GM12878 (cell line): ENCODE measurements at regions not wholly inside any gene's neighbourhood (a gene's known extent, or its start where the extent isn't known, plus 50 kb on each side); places are given as distances from the start of the nearest gene placed in this dataset.

ENCODE experiments used
- ATAC-seq: fragments of 200-7000 bp; cut with Tn5 transposase; 3 replicates; pipeline ENCODE4 v1.9.1; 2020; ENCODE audit warnings: mild to moderate bottlenecking, moderate library complexity
- BruUV-seq: library from RNA; stranded (reverse); fragments of 400-500 nt; replicated peaks from 2 replicates; lab custom pipeline; 2021; lab: Mats Ljungman, UMichigan
- CTCF ChIA-PET: fragments of 300-600 bp; sonication (Branson Sonifier 250); formaldehyde crosslinking; extraction: SDS; loops from one replicate; lab custom pipeline; 2021; ENCODE audit warnings: inconsistent platforms; lab: Yijun Ruan, JAX
- POLR2A ChIA-PET: fragments of 350-600 bp; formaldehyde crosslinking; extraction: SDS; loops from one replicate; lab custom pipeline; 2021; ENCODE audit warnings: inconsistent platforms; lab: Charles Lee
- RAD21 ChIA-PET: fragments of 300-600 bp; sonication (Branson Sonifier 250); formaldehyde crosslinking; loops from one replicate; lab custom pipeline; 2023; ENCODE audit warnings: antibody characterized with exemption; ENCODE audit not compliant: unreplicated experiment; lab: Charles Lee
- SMC1A ChIA-PET: fragments of 300-600 bp; sonication (Branson Sonifier 250); formaldehyde crosslinking; loops from one replicate; lab custom pipeline; 2023; ENCODE audit not compliant: unreplicated experiment, uncharacterized antibody; lab: Charles Lee
- DNase-seq: peaks from one replicate; pipeline ENCODE4 v3.0.0-alpha.2; 2011; ENCODE audit warnings: low read depth, low spot score
- FAIRE-seq: peaks from 3 replicates; lab custom pipeline; 2011; peaks lifted over from hg19 to GRCh38; lab: Jason Lieb, UNC
- H2AFZ ChIP-seq: 2 replicates; pipeline ENCODE4 v1.6.0; 2011; ENCODE audit warnings: low read depth, low read length, control low read depth; ENCODE audit not compliant: control insufficient read depth
- H3K27ac ChIP-seq: 2 replicates; pipeline ENCODE4 v1.5.1; 2011; ENCODE audit warnings: control low read depth; ENCODE audit not compliant: control insufficient read depth, insufficient read depth
- H3K27me3 ChIP-seq, 2 experiments: replicated peaks in 1 of 2; 2 replicates each; pipeline versions ENCODE4 v1.6.0 to v1.6.1; 2011; ENCODE audit warnings: low read length in 1 of 2; ENCODE audit not compliant: control insufficient read depth in 2 of 2, insufficient read depth in 2 of 2
- H3K36me3 ChIP-seq, 2 experiments: 2 replicates each; pipeline ENCODE4 v1.5.1; 2011; ENCODE audit warnings: low read length in 1 of 2; ENCODE audit not compliant: control insufficient read depth in 2 of 2, insufficient read depth in 2 of 2
- H3K4me1 ChIP-seq: 2 replicates; pipeline ENCODE4 v1.6.1; 2011; ENCODE audit warnings: mild to moderate bottlenecking, low read length, moderate library complexity, mixed read lengths; ENCODE audit not compliant: control insufficient read depth, insufficient read depth
- H3K4me2 ChIP-seq: 2 replicates; pipeline ENCODE4 v1.6.0; 2011; ENCODE audit warnings: control low read depth; ENCODE audit not compliant: control insufficient read depth, insufficient read depth
- H3K4me3 ChIP-seq: fragments of 200-600 bp; sonication (generic); 2 replicates; pipeline ENCODE4 v1.5.1; 2016
- H3K79me2 ChIP-seq: 2 replicates; pipeline ENCODE4 v1.6.0; 2011; ENCODE audit warnings: low read length; ENCODE audit not compliant: control insufficient read depth, insufficient read depth
- H3K9ac ChIP-seq: 2 replicates; pipeline ENCODE4 v1.8.0; 2011; ENCODE audit warnings: low read length, control low read depth, mixed read lengths; ENCODE audit not compliant: control insufficient read depth, insufficient read depth
- H3K9me3 ChIP-seq: replicated peaks from 3 replicates; pipeline ENCODE4 v1.5.1; 2011; ENCODE audit warnings: mild to moderate bottlenecking, low read length; ENCODE audit not compliant: control insufficient read depth, insufficient read depth
- H4K20me1 ChIP-seq: 2 replicates; pipeline ENCODE4 v1.6.0; 2011; ENCODE audit not compliant: control insufficient read depth, insufficient read depth
- ATF7 ChIP-seq: fragments of 450-650 bp; IDR thresholded peaks from 2 replicates; pipeline ENCODE4 v1.6.1; 2016; ENCODE audit warnings: low read depth, mild to moderate bottlenecking
- DPF2 ChIP-seq: fragments of 450-650 bp; IDR thresholded peaks from 2 replicates; pipeline ENCODE4 v1.6.1; 2017; ENCODE audit warnings: mild to moderate bottlenecking
- EGR1 ChIP-seq, 2 experiments: IDR thresholded peaks; 1 replicate in 1 of 2; 2 replicates in 1 of 2; pipeline ENCODE4 v1.6.1; 2011 to 2012; ENCODE audit warnings: low read depth in 2 of 2, low read length in 2 of 2, borderline replicate concordance in 1 of 2, mild to moderate bottlenecking in 1 of 2, moderate library complexity in 1 of 2
- FOXK2 ChIP-seq: fragments of 450-650 bp; IDR thresholded peaks from 2 replicates; pipeline ENCODE4 v1.6.1; 2017; ENCODE audit warnings: mild to moderate bottlenecking, moderate library complexity
- HDAC6 ChIP-seq: fragments of 200-600 bp; sonication (generic); IDR thresholded peaks from one replicate; pipeline ENCODE4 v1.8.0; 2017; ENCODE audit warnings: antibody characterized with exemption; ENCODE audit not compliant: unreplicated experiment
- JUNB ChIP-seq: IDR thresholded peaks from 2 replicates; pipeline ENCODE4 v1.6.1; 2016; ENCODE audit warnings: antibody characterized with exemption, mild to moderate bottlenecking
- MEF2B ChIP-seq: fragments of 450-650 bp; IDR thresholded peaks from 2 replicates; pipeline ENCODE4 v1.6.1; 2018; ENCODE audit warnings: mild to moderate bottlenecking, moderate library complexity; ENCODE audit not compliant: partially characterized antibody, poor library complexity, severe bottlenecking
- NBN ChIP-seq: fragments of 450-650 bp; IDR thresholded peaks from 2 replicates; pipeline ENCODE4 v1.6.1; 2016
- NFIC ChIP-seq: IDR thresholded peaks from 2 replicates; pipeline ENCODE4 v1.6.1; 2012; ENCODE audit warnings: low read depth, mild to moderate bottlenecking, inconsistent platforms, low read length, moderate library complexity
- PAX5 ChIP-seq: IDR thresholded peaks from 2 replicates; pipeline ENCODE4 v1.6.1; 2011; ENCODE audit warnings: low read depth, low read length, borderline replicate concordance
- PAX8 ChIP-seq: fragments of 450-650 bp; IDR thresholded peaks from 2 replicates; pipeline ENCODE4 v1.6.1; 2017; ENCODE audit warnings: mild to moderate bottlenecking, moderate library complexity
- SPI1 ChIP-seq: IDR thresholded peaks from 2 replicates; pipeline ENCODE4 v1.6.1; 2011; ENCODE audit warnings: low read depth, mild to moderate bottlenecking, low read length, moderate library complexity, borderline replicate concordance; ENCODE audit not compliant: insufficient read depth
- STAT3 ChIP-seq: IDR thresholded peaks from 2 replicates; pipeline ENCODE4 v1.6.1; 2011; ENCODE audit warnings: low read depth, low read length, improper control_type of control experiment
- TCF3 ChIP-seq: IDR thresholded peaks from 2 replicates; pipeline ENCODE4 v1.6.1; 2012; ENCODE audit warnings: low read depth, mild to moderate bottlenecking, low read length, borderline replicate concordance; ENCODE audit not compliant: insufficient read depth
- ZNF217 ChIP-seq: fragments of 450-650 bp; IDR thresholded peaks from 2 replicates; pipeline ENCODE4 v1.6.1; 2017; ENCODE audit warnings: antibody characterized with exemption, mild to moderate bottlenecking
- ZNF24 ChIP-seq: fragments of 450-650 bp; IDR thresholded peaks from 2 replicates; pipeline ENCODE4 v1.6.1; 2017; ENCODE audit warnings: antibody characterized with exemption, mild to moderate bottlenecking
- WGBS: methylation state at CpG from one replicate; pipeline ENCODE4 v1.1.6; 2016; ENCODE audit warnings: low lambda C conversion rate; ENCODE audit not compliant: insufficient replicate concordance, insufficient coverage; ENCODE audit errors: missing lambda C conversion rate; 5-methylcytosine and 5-hydroxymethylcytosine counted together
- in situ Hi-C: fragments of 300-500 bp; cut with MboI; formaldehyde crosslinking; loops from 9 replicates; pipeline ENCODE4 v1.14.3; 2018; ENCODE audit warnings: mixed read lengths
- intact Hi-C: fragments of 100-400 bp; cut with micrococcal nuclease; formaldehyde crosslinking; loops from one replicate; pipeline ENCODE4 v1.14.2; 2022; ENCODE audit not compliant: unreplicated experiment
- TF ChIP-seq, protein P1 (sequence below): fragments of 450-650 bp; IDR thresholded peaks from 2 replicates; pipeline ENCODE4 v1.6.1; 2017; ENCODE audit warnings: low read depth, mild to moderate bottlenecking, moderate library complexity
- TF ChIP-seq, protein P2 (sequence below): fragments of 450-650 bp; IDR thresholded peaks from 2 replicates; pipeline ENCODE4 v1.6.1; 2018; ENCODE audit warnings: borderline replicate concordance, mild to moderate bottlenecking; ENCODE audit not compliant: partially characterized antibody
- TF ChIP-seq, protein P3 (sequence below): fragments of 450-650 bp; IDR thresholded peaks from 2 replicates; pipeline ENCODE4 v1.6.1; 2016; ENCODE audit warnings: mild to moderate bottlenecking

GRCh38 chrX:34437586-34437985, 219.5 kb downstream of the TMEM47 start:
- H2AFZ ChIP-seq: no peak overlapping the region
- H4K20me1 ChIP-seq: no peaks in the 10 kb centered on the region
- H3K9me3 ChIP-seq: no peaks in the 10 kb centered on the region
- ChIA-PET CTCF (no interaction called here), POLR2A (no interaction called here), SMC1A (no interaction called here), RAD21 (no interaction called here)
- H3K79me2 ChIP-seq: no peaks in the 10 kb centered on the region
- DNase-seq (no peak), ATAC-seq (no peak), FAIRE-seq (no peak)
- no peak overlapping the region for H3K4me3 ChIP-seq
- H3K27ac ChIP-seq: no peak overlapping the region
- intact Hi-C loops (no loop called here), in situ Hi-C loops (no loop called here)
- H3K27me3 ChIP-seq: no peaks in the 10 kb centered on the region
- WGBS: 5% methylated on average over 6 of the region's 6 CpGs
- no TSS peak for BruUV-seq
- no peaks in the 10 kb centered on the region for H3K4me1 ChIP-seq
- TF ChIP-seq ATF7 (no peak), STAT3 (no peak), MEF2B (no peak), TCF3 (no peak), PAX8 (no peak), EGR1 (IDR thresholded peaks at IDR 0.05; ENCODE audit: borderline replicate concordance in 1 of 2, low read depth in 2 of 2, low read length in 2 of 2) (no peak), ZNF24 (no peak), DPF2 (no peak), PAX5 (no peak), NBN (no peak), JUNB (no peak), FOXK2 (no peak), NFIC (no peak), SPI1 (no peak), HDAC6 (no peak), ZNF217 (no peak)
- TF ChIP-seq, protein P1, sequence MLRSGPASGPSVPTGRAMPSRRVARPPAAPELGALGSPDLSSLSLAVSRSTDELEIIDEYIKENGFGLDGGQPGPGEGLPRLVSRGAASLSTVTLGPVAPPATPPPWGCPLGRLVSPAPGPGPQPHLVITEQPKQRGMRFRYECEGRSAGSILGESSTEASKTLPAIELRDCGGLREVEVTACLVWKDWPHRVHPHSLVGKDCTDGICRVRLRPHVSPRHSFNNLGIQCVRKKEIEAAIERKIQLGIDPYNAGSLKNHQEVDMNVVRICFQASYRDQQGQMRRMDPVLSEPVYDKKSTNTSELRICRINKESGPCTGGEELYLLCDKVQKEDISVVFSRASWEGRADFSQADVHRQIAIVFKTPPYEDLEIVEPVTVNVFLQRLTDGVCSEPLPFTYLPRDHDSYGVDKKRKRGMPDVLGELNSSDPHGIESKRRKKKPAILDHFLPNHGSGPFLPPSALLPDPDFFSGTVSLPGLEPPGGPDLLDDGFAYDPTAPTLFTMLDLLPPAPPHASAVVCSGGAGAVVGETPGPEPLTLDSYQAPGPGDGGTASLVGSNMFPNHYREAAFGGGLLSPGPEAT: no peak
- TF ChIP-seq, protein P2, sequence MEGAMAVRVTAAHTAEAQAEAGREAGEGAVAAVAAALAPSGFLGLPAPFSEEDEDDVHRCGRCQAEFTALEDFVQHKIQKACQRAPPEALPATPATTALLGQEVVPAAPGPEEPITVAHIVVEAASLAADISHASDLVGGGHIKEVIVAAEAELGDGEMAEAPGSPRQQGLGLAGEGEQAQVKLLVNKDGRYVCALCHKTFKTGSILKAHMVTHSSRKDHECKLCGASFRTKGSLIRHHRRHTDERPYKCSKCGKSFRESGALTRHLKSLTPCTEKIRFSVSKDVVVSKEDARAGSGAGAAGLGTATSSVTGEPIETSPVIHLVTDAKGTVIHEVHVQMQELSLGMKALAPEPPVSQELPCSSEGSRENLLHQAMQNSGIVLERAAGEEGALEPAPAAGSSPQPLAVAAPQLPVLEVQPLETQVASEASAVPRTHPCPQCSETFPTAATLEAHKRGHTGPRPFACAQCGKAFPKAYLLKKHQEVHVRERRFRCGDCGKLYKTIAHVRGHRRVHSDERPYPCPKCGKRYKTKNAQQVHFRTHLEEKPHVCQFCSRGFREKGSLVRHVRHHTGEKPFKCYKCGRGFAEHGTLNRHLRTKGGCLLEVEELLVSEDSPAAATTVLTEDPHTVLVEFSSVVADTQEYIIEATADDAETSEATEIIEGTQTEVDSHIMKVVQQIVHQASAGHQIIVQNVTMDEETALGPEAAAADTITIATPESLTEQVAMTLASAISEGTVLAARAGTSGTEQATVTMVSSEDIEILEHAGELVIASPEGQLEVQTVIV: no peak
- TF ChIP-seq, protein P3, sequence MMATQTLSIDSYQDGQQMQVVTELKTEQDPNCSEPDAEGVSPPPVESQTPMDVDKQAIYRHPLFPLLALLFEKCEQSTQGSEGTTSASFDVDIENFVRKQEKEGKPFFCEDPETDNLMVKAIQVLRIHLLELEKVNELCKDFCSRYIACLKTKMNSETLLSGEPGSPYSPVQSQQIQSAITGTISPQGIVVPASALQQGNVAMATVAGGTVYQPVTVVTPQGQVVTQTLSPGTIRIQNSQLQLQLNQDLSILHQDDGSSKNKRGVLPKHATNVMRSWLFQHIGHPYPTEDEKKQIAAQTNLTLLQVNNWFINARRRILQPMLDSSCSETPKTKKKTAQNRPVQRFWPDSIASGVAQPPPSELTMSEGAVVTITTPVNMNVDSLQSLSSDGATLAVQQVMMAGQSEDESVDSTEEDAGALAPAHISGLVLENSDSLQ: no peak
- no peak overlapping the region for H3K4me2 ChIP-seq
- H3K9ac ChIP-seq: no peak overlapping the region
- no peaks in the 10 kb centered on the region for H3K36me3 ChIP-seq
